ENCODE measurements at regions not wholly inside any gene's neighbourhood (a gene's known extent, or its start where the extent isn't known, plus 50 kb on each side); places are given as distances from the start of the nearest gene placed in this dataset.

GRCh38 chr20:6831461-6831860 is 64.0 kb downstream of the BMP2 start:
- no peak overlapping the region for H3K9ac ChIP-seq (ENCODE audit: low read length)
- no peaks in the 10 kb centered on the region for H3K9me3 ChIP-seq (ENCODE audit: control insufficient read depth, low read depth, low read length)
- no peaks in the 10 kb centered on the region for H3K27me3 ChIP-seq (ENCODE audit: control insufficient read depth, insufficient read depth, low read length)
- H3K4me1 ChIP-seq (ENCODE audit: control insufficient read depth, low read depth, low read length), result peaks cover 14% of the 10 kb centered on the region
- no peak overlapping the region for H3K4me3 ChIP-seq (ENCODE audit: low read length)
- no peak overlapping the region for H3K27ac ChIP-seq (ENCODE audit: low read length)
- no peaks in the 10 kb centered on the region for H3K36me3 ChIP-seq (ENCODE audit: control insufficient read depth, low read depth, low read length)

DNA sequence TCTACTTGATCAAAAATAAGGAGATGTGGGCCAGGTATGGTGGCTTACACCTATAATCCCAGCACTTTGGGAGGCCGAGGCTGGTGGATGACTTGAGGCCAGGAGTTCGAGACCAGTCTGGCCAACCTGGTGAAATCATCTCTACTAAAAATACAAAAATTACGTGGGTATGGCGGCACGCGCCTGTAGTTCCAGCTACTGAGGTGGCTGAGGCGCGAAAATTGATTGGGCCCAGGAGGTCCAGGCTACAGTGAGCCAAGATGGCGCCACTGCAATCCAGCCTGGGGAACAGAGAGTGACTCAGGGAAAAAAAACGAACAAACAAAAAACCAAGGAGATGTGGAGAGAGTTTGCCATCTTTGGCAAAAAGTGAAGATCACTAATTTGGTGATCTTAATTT is 65.3 kb downstream of the BMP2 start:
- Histone ChIP-seq H3K9ac (ENCODE audit: low read length) (no peak overlapping the region), H3K4me3 (ENCODE audit: low read length) (no peak overlapping the region), H3K9me3 (ENCODE audit: control insufficient read depth, low read depth, low read length) (no peaks in the 10 kb centered on the region), H3K4me1 (ENCODE audit: control insufficient read depth, low read depth, low read length) (peaks cover 24% of the 10 kb centered on the region), H3K27ac (ENCODE audit: low read length) (no peak overlapping the region), H3K27me3 (ENCODE audit: control insufficient read depth, insufficient read depth, low read length) (no peaks in the 10 kb centered on the region), H3K36me3 (ENCODE audit: control insufficient read depth, low read depth, low read length) (no peaks in the 10 kb centered on the region)

- Histone ChIP-seq H3K9me3 (ENCODE audit: control insufficient read depth, low read depth, low read length) (no peaks in the 10 kb centered on the region), H3K9ac (ENCODE audit: low read length) (no peak overlapping the region), H3K4me1 (ENCODE audit: control insufficient read depth, low read depth, low read length) (peaks cover 23% of the 10 kb centered on the region), H3K27me3 (ENCODE audit: control insufficient read depth, insufficient read depth, low read length) (no peaks in the 10 kb centered on the region), H3K4me3 (ENCODE audit: low read length) (no peak overlapping the region), H3K27ac (ENCODE audit: low read length) (no peak overlapping the region), H3K36me3 (ENCODE audit: control insufficient read depth, low read depth, low read length) (no peaks in the 10 kb centered on the region)
Measured at GRCh38 chr20:6835609-6836008, 68.1 kb downstream of the BMP2 start.

DNA sequence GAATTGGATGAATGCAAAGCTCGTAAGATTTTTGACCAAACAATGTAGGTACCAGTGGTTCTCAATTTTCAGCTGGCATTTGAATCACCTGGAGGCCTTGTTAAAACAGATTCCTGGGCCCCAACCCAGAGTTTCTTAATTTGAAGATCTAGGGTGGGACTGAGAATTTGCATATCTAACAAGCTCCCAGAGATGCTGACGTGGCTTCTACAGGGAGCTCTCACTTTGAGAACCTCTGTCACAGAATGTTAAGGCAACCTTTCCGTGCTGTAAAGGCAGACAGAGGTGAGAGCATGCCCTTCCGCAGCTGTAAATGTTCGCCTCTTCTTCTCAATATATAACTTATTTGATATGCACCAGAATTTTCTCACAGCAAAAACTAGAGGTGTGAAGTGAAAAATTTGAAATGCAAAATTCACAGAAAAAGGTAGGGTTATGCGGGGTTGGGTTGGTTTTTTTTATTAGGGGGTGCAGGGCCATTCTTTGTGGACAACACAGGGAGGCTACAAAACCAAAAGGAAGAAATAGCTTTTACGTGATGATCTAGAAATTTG is 69.4 kb downstream of the BMP2 start:
- H3K27ac ChIP-seq (ENCODE audit: low read length), result no peak overlapping the region
- H3K4me3 ChIP-seq (ENCODE audit: low read length), result no peak overlapping the region
- H3K27me3 ChIP-seq (ENCODE audit: control insufficient read depth, insufficient read depth, low read length), result no peaks in the 10 kb centered on the region
- no peak overlapping the region for H3K9ac ChIP-seq (ENCODE audit: low read length)
- no peaks in the 10 kb centered on the region for H3K36me3 ChIP-seq (ENCODE audit: control insufficient read depth, low read depth, low read length)
- peaks cover 23% of the 10 kb centered on the region for H3K4me1 ChIP-seq (ENCODE audit: control insufficient read depth, low read depth, low read length)
- no peaks in the 10 kb centered on the region for H3K9me3 ChIP-seq (ENCODE audit: control insufficient read depth, low read depth, low read length)

DNA sequence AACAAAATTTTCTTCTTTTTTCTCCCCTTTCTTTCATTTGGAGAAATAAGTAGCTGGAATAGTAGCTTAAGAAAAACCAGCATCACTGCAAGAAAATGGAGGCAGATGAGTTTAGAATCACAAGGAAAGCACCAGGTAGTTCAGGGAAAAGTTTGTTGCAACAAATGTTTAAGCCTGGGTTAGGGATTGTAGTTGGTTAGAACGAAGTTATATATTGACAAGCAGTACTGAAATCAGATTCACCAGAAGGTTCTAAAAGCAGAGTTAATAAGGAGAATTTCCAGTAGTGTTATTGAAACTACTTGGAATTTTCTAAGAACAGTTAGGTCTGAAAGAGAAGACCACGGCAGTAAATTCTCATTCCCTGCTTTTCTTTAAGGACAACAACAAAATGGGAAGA is 70.2 kb downstream of the BMP2 start:
- Histone ChIP-seq H3K4me1 (ENCODE audit: control insufficient read depth, low read depth, low read length) (peaks cover 23% of the 10 kb centered on the region), H3K4me3 (ENCODE audit: low read length) (no peak overlapping the region), H3K27me3 (ENCODE audit: control insufficient read depth, insufficient read depth, low read length) (no peaks in the 10 kb centered on the region), H3K9ac (ENCODE audit: low read length) (no peak overlapping the region), H3K9me3 (ENCODE audit: control insufficient read depth, low read depth, low read length) (no peaks in the 10 kb centered on the region), H3K36me3 (ENCODE audit: control insufficient read depth, low read depth, low read length) (no peaks in the 10 kb centered on the region), H3K27ac (ENCODE audit: low read length) (no peak overlapping the region)

GRCh38 chr20:6838181-6838826 is 70.8 kb downstream of the BMP2 start:
- no peak overlapping the region for H3K4me3 ChIP-seq (ENCODE audit: low read length)
- H3K9ac ChIP-seq (ENCODE audit: low read length), result no peak overlapping the region
- no peaks in the 10 kb centered on the region for H3K36me3 ChIP-seq (ENCODE audit: control insufficient read depth, low read depth, low read length)
- H3K27me3 ChIP-seq (ENCODE audit: control insufficient read depth, insufficient read depth, low read length), result no peaks in the 10 kb centered on the region
- H3K27ac ChIP-seq (ENCODE audit: low read length), result no peak overlapping the region
- H3K9me3 ChIP-seq (ENCODE audit: control insufficient read depth, low read depth, low read length), result no peaks in the 10 kb centered on the region
- H3K4me1 ChIP-seq (ENCODE audit: control insufficient read depth, low read depth, low read length), result peaks cover 23% of the 10 kb centered on the region

- no peak overlapping the region for H3K4me3 ChIP-seq (ENCODE audit: low read length)
- no peaks in the 10 kb centered on the region for H3K36me3 ChIP-seq (ENCODE audit: control insufficient read depth, low read depth, low read length)
- H3K9me3 ChIP-seq (ENCODE audit: control insufficient read depth, low read depth, low read length), result no peaks in the 10 kb centered on the region
- H3K4me1 ChIP-seq (ENCODE audit: control insufficient read depth, low read depth, low read length), result peaks cover 15% of the 10 kb centered on the region
- no peak overlapping the region for H3K9ac ChIP-seq (ENCODE audit: low read length)
- H3K27ac ChIP-seq (ENCODE audit: low read length), result no peak overlapping the region
- H3K27me3 ChIP-seq (ENCODE audit: control insufficient read depth, insufficient read depth, low read length), result no peaks in the 10 kb centered on the region
Measured at GRCh38 chr20:6841128-6841527, 73.6 kb downstream of the BMP2 start.

- no peak overlapping the region for H3K9ac ChIP-seq (ENCODE audit: low read length)
- peaks cover 3% of the 10 kb centered on the region for H3K4me1 ChIP-seq (ENCODE audit: control insufficient read depth, low read depth, low read length)
- H3K27ac ChIP-seq (ENCODE audit: low read length), result no peak overlapping the region
- H3K27me3 ChIP-seq (ENCODE audit: control insufficient read depth, insufficient read depth, low read length), result no peaks in the 10 kb centered on the region
- H3K9me3 ChIP-seq (ENCODE audit: control insufficient read depth, low read depth, low read length), result no peaks in the 10 kb centered on the region
- no peak overlapping the region for H3K4me3 ChIP-seq (ENCODE audit: low read length)
- no peaks in the 10 kb centered on the region for H3K36me3 ChIP-seq (ENCODE audit: control insufficient read depth, low read depth, low read length)
Measured at GRCh38 chr20:6845141-6845540, 77.7 kb downstream of the BMP2 start.

- H3K9me3 ChIP-seq (ENCODE audit: control insufficient read depth, low read depth, low read length), result no peaks in the 10 kb centered on the region
- peaks cover 3% of the 10 kb centered on the region for H3K4me1 ChIP-seq (ENCODE audit: control insufficient read depth, low read depth, low read length)
- no peak overlapping the region for H3K9ac ChIP-seq (ENCODE audit: low read length)
- H3K36me3 ChIP-seq (ENCODE audit: control insufficient read depth, low read depth, low read length), result no peaks in the 10 kb centered on the region
- no peaks in the 10 kb centered on the region for H3K27me3 ChIP-seq (ENCODE audit: control insufficient read depth, insufficient read depth, low read length)
- H3K27ac ChIP-seq (ENCODE audit: low read length), result no peak overlapping the region
- H3K4me3 ChIP-seq (ENCODE audit: low read length), result no peak overlapping the region
Measured at GRCh38 chr20:6848041-6848440, 80.6 kb downstream of the BMP2 start.

- Histone ChIP-seq H3K27ac (ENCODE audit: low read length) (no peak overlapping the region), H3K27me3 (ENCODE audit: control insufficient read depth, insufficient read depth, low read length) (no peaks in the 10 kb centered on the region), H3K36me3 (ENCODE audit: control insufficient read depth, low read depth, low read length) (no peaks in the 10 kb centered on the region), H3K9me3 (ENCODE audit: control insufficient read depth, low read depth, low read length) (no peaks in the 10 kb centered on the region), H3K4me1 (ENCODE audit: control insufficient read depth, low read depth, low read length) (peaks cover 3% of the 10 kb centered on the region), H3K4me3 (ENCODE audit: low read length) (no peak overlapping the region), H3K9ac (ENCODE audit: low read length) (no peak overlapping the region)
Measured at GRCh38 chr20:6848992-6849391, 81.5 kb downstream of the BMP2 start.

DNA sequence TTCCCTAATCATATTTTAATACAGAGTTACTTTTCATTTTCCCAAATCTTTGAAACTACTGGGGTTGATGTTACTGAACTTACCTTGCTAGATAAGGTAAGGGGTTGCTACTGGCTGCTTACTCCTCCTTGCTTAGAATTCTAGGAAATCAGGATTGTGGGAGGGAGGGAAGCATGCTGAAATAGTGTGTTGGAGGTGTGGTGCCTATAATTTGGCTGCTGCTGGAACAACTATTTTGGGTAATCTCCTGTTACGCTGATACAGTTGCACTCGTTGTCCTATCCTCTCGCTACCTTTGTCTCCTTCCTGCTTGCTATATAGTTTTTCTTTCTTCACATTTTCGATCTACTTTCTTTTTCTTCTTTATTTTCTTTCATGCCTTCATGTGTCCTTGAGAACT is 83.7 kb downstream of the BMP2 start:
- H3K9ac ChIP-seq (ENCODE audit: low read length), result no peak overlapping the region
- H3K36me3 ChIP-seq (ENCODE audit: control insufficient read depth, low read depth, low read length), result no peaks in the 10 kb centered on the region
- no peak overlapping the region for H3K4me3 ChIP-seq (ENCODE audit: low read length)
- no peaks in the 10 kb centered on the region for H3K27me3 ChIP-seq (ENCODE audit: control insufficient read depth, insufficient read depth, low read length)
- H3K9me3 ChIP-seq (ENCODE audit: control insufficient read depth, low read depth, low read length), result no peaks in the 10 kb centered on the region
- H3K4me1 ChIP-seq (ENCODE audit: control insufficient read depth, low read depth, low read length), result peaks cover 3% of the 10 kb centered on the region
- no peak overlapping the region for H3K27ac ChIP-seq (ENCODE audit: low read length)

- Histone ChIP-seq H3K4me3 (ENCODE audit: low read length) (no peak overlapping the region), H3K36me3 (ENCODE audit: control insufficient read depth, low read depth, low read length) (no peaks in the 10 kb centered on the region), H3K27me3 (ENCODE audit: control insufficient read depth, insufficient read depth, low read length) (no peaks in the 10 kb centered on the region), H3K4me1 (ENCODE audit: control insufficient read depth, low read depth, low read length) (peaks cover 3% of the 10 kb centered on the region), H3K9me3 (ENCODE audit: control insufficient read depth, low read depth, low read length) (no peaks in the 10 kb centered on the region), H3K27ac (ENCODE audit: low read length) (no peak overlapping the region), H3K9ac (ENCODE audit: low read length) (no peak overlapping the region)
Measured at GRCh38 chr20:6852478-6852877, 85.0 kb downstream of the BMP2 start.

All from iPS-18a (cell line).